ENCODE measurements at regions not wholly inside any gene's neighbourhood (a gene's known extent, or its start where the extent isn't known, plus 50 kb on each side); places are given as distances from the start of the nearest gene placed in this dataset.

- Mint-ChIP-seq H3K9me3 (peaks cover 0 to 4% (median 0%) of the 10 kb centered on the region in 11 donors), H3K27me3 (peaks cover 0 to 4% (median 0%) of the 10 kb centered on the region in 5 donors), H3K4me3 (no peak overlapping the region), H3K27ac (no peak overlapping the region), H3K36me3 (no peaks in the 10 kb centered on the region), H3K4me1 (no peaks in the 10 kb centered on the region)
- Histone ChIP-seq H3K4me3 (ENCODE audit: low read length) (no peak overlapping the region), H3K4me1 (ENCODE audit: control insufficient read depth in 2 of 2, insufficient read depth in 2 of 2, low read length in 2 of 2) (no peaks in the 10 kb centered on the region), H3K9me3 (ENCODE audit: control insufficient read depth in 2 of 3, low read length in 3 of 3) (no peaks in the 10 kb centered on the region), H3K36me3 (ENCODE audit: control insufficient read depth in 2 of 3, insufficient read depth in 3 of 3, low read length in 3 of 3) (no peaks in the 10 kb centered on the region), H3K27ac (ENCODE audit: low read depth, low read length) (no peak overlapping the region), H3K27me3 (ENCODE audit: control insufficient read depth in 2 of 2, insufficient read depth in 2 of 2, low read length in 2 of 2) (no peaks in the 10 kb centered on the region)
- ATAC-seq, result no peak
- ChIA-PET CTCF (no interaction called here), POLR2A (no interaction called here)
- no peak for DNase-seq
- intact Hi-C loops (cut with micrococcal nuclease), result no loop called here
Measured at GRCh38 chr3:110101361-110101760, 764.0 kb upstream of the DPPA4 start.

GRCh38 chr3:110106805-110107204 lies 769.5 kb upstream of the DPPA4 start:
- no peak overlapping the region for H3K4me3 Mint-ChIP-seq
- no peaks in the 10 kb centered on the region for H3K9me3 Mint-ChIP-seq
- CTCF ChIA-PET, result no interaction called here
- H3K27ac ChIP-seq (ENCODE audit: low read depth, low read length), result no peak overlapping the region
- POLR2A ChIA-PET, result no interaction called here
- no peak overlapping the region for H3K27ac Mint-ChIP-seq
- intact Hi-C loops (cut with micrococcal nuclease), result no loop called here
- no peaks in the 10 kb centered on the region for H3K4me1 ChIP-seq (ENCODE audit: control insufficient read depth in 2 of 2, insufficient read depth in 2 of 2, low read length in 2 of 2)
- DNase-seq, result no peak
- no peaks in the 10 kb centered on the region for H3K36me3 ChIP-seq (ENCODE audit: control insufficient read depth in 2 of 3, insufficient read depth in 3 of 3, low read length in 3 of 3)
- ATAC-seq, result no peak
- H3K9me3 ChIP-seq (ENCODE audit: control insufficient read depth in 2 of 3, low read length in 3 of 3), result no peaks in the 10 kb centered on the region
- H3K36me3 Mint-ChIP-seq, result no peaks in the 10 kb centered on the region
- H3K4me3 ChIP-seq (ENCODE audit: low read length), result no peak overlapping the region
- no peaks in the 10 kb centered on the region for H3K4me1 Mint-ChIP-seq
- peaks cover 0 to 4% (median 0%) of the 10 kb centered on the region in 5 donors for H3K27me3 Mint-ChIP-seq
- no peaks in the 10 kb centered on the region for H3K27me3 ChIP-seq (ENCODE audit: control insufficient read depth in 2 of 2, insufficient read depth in 2 of 2, low read length in 2 of 2)

- H3K27me3 Mint-ChIP-seq, result peaks cover 0 to 3% (median 0%) of the 10 kb centered on the region in 5 donors
- H3K4me3 ChIP-seq (ENCODE audit: low read length), result no peak overlapping the region
- no peaks in the 10 kb centered on the region for H3K36me3 Mint-ChIP-seq
- ChIA-PET CTCF (no interaction called here), POLR2A (no interaction called here)
- H3K4me1 Mint-ChIP-seq, result no peaks in the 10 kb centered on the region
- no peaks in the 10 kb centered on the region for H3K4me1 ChIP-seq (ENCODE audit: control insufficient read depth in 2 of 2, insufficient read depth in 2 of 2, low read length in 2 of 2)
- intact Hi-C loops (cut with micrococcal nuclease), result no loop called here
- H3K27me3 ChIP-seq (ENCODE audit: control insufficient read depth in 2 of 2, insufficient read depth in 2 of 2, low read length in 2 of 2), result no peaks in the 10 kb centered on the region
- no peaks in the 10 kb centered on the region for H3K36me3 ChIP-seq (ENCODE audit: control insufficient read depth in 2 of 3, insufficient read depth in 3 of 3, low read length in 3 of 3)
- H3K27ac ChIP-seq (ENCODE audit: low read depth, low read length), result no peak overlapping the region
- H3K9me3 ChIP-seq (ENCODE audit: control insufficient read depth in 2 of 3, low read length in 3 of 3), result no peaks in the 10 kb centered on the region
- DNase-seq (no peak), ATAC-seq (no peak)
- H3K27ac Mint-ChIP-seq, result no peak overlapping the region
- H3K9me3 Mint-ChIP-seq, result peaks cover 0 to 7% (median 4%) of the 10 kb centered on the region in 11 donors
- H3K4me3 Mint-ChIP-seq, result no peak overlapping the region
Measured at GRCh38 chr3:110123946-110124345, 786.6 kb upstream of the DPPA4 start.

DNA sequence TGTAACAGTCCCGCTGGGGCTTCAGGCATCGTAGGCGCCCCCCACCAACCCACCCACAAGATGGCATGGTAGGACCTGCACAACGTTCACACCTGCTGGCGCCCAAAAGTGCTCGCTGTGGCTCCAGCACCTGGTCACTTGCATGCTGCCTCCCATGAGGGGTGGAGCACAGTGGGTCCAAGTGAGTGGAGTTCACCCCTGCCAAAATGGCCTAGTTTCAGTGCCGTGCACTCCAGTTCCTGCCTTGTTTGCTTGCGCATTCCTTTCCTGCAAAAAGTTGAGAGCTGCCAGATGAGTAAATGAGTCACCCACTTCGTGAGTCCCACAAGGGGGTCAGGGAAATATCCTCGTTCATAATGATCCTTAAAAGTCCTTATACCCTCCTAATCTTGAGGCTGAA lies 788.7 kb upstream of the DPPA4 start:
- no peak for ATAC-seq
- ChIA-PET CTCF (no interaction called here), POLR2A (no interaction called here)
- H3K36me3 Mint-ChIP-seq, result no peaks in the 10 kb centered on the region
- H3K9me3 ChIP-seq (ENCODE audit: control insufficient read depth in 2 of 3, low read length in 3 of 3), result no peaks in the 10 kb centered on the region
- no peak overlapping the region for H3K27ac Mint-ChIP-seq
- DNase-seq, result no peak
- H3K9me3 Mint-ChIP-seq, result peaks cover 0 to 5% (median 2%) of the 10 kb centered on the region in 11 donors
- peaks cover 0 to 4% (median 2%) of the 10 kb centered on the region in 5 donors for H3K27me3 Mint-ChIP-seq
- intact Hi-C loops (cut with micrococcal nuclease), result no loop called here
- H3K4me3 ChIP-seq (ENCODE audit: low read length), result no peak overlapping the region
- H3K27ac ChIP-seq (ENCODE audit: low read depth, low read length), result no peak overlapping the region
- H3K4me1 Mint-ChIP-seq, result no peaks in the 10 kb centered on the region
- no peak overlapping the region for H3K4me3 Mint-ChIP-seq
- no peaks in the 10 kb centered on the region for H3K36me3 ChIP-seq (ENCODE audit: control insufficient read depth in 2 of 3, insufficient read depth in 3 of 3, low read length in 3 of 3)
- H3K27me3 ChIP-seq (ENCODE audit: control insufficient read depth in 2 of 2, insufficient read depth in 2 of 2, low read length in 2 of 2), result no peaks in the 10 kb centered on the region
- no peaks in the 10 kb centered on the region for H3K4me1 ChIP-seq (ENCODE audit: control insufficient read depth in 2 of 2, insufficient read depth in 2 of 2, low read length in 2 of 2)

DNA sequence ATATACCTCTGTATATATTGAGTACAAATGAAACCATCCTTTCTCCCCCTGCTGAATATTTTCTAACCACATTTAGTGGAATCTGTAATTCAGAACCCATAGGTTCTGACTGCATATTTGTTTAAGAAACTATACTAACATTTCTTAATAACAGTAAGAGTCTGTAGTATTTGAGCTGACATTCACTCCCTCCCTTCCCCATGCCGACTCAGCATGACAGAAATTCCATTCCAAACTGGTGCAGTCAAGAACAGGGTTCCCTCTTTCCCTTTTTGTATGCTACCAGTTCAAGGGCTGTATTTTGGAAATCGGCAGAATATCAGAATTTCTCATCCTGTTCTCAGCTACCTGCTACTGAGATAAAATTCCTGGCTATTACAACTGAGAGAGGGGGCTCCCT lies 796.6 kb upstream of the DPPA4 start:
- Mint-ChIP-seq H3K4me1 (peaks cover 0 to 2% (median 0%) of the 10 kb centered on the region in 7 donors), H3K27me3 (peaks cover 0 to 5% (median 3%) of the 10 kb centered on the region in 5 donors), H3K36me3 (peaks cover 0 to 4% (median 0%) of the 10 kb centered on the region in 5 donors), H3K9me3 (peaks cover 0 to 26% (median 9%) of the 10 kb centered on the region in 11 donors), H3K27ac (no peak overlapping the region), H3K4me3 (no peak overlapping the region)
- intact Hi-C loops (cut with micrococcal nuclease), result no loop called here
- DNase-seq (no peak), ATAC-seq (no peak)
- CTCF ChIA-PET, result no interaction called here
- Histone ChIP-seq H3K27me3 (ENCODE audit: control insufficient read depth in 2 of 2, insufficient read depth in 2 of 2, low read length in 2 of 2) (no peaks in the 10 kb centered on the region), H3K36me3 (ENCODE audit: control insufficient read depth in 2 of 3, insufficient read depth in 3 of 3, low read length in 3 of 3) (no peaks in the 10 kb centered on the region), H3K4me1 (ENCODE audit: control insufficient read depth in 2 of 2, insufficient read depth in 2 of 2, low read length in 2 of 2) (no peaks in the 10 kb centered on the region), H3K4me3 (ENCODE audit: low read length) (no peak overlapping the region), H3K9me3 (ENCODE audit: control insufficient read depth in 2 of 3, low read length in 3 of 3) (no peaks in the 10 kb centered on the region), H3K27ac (ENCODE audit: low read depth, low read length) (no peak overlapping the region)
- POLR2A ChIA-PET, result no interaction called here

DNA sequence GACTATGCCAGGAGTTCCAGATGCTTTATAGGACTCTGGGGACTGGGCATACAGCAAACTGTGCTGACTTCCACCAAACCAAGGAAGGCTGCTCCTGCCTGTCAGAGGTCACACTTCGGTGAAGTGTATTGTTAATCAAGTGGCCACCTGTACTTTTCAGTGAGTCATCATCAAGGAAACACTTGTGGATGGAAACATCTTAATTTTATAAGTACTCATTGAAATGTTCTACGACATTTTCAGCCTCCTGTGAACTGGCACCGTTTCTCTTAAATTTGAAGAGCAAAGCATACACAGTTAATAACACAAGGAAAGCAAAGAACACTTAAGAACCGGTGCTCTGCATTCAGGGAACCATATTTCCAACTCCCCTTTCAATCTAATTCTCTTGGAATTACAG lies 801.7 kb upstream of the DPPA4 start:
- peaks cover 0 to 4% (median 0%) of the 10 kb centered on the region in 5 donors for H3K36me3 Mint-ChIP-seq
- ATAC-seq (no peak), DNase-seq (no peak)
- peaks cover 0 to 26% (median 9%) of the 10 kb centered on the region in 11 donors for H3K9me3 Mint-ChIP-seq
- no peak overlapping the region for H3K27ac ChIP-seq (ENCODE audit: low read depth, low read length)
- POLR2A ChIA-PET, result no interaction called here
- no peaks in the 10 kb centered on the region for H3K27me3 ChIP-seq (ENCODE audit: control insufficient read depth in 2 of 2, insufficient read depth in 2 of 2, low read length in 2 of 2)
- H3K36me3 ChIP-seq (ENCODE audit: control insufficient read depth in 2 of 3, insufficient read depth in 3 of 3, low read length in 3 of 3), result no peaks in the 10 kb centered on the region
- no peak overlapping the region for H3K27ac Mint-ChIP-seq
- no peak overlapping the region for H3K4me3 ChIP-seq (ENCODE audit: low read length)
- H3K4me1 Mint-ChIP-seq, result peaks cover 0 to 2% (median 0%) of the 10 kb centered on the region in 7 donors
- H3K4me1 ChIP-seq (ENCODE audit: control insufficient read depth in 2 of 2, insufficient read depth in 2 of 2, low read length in 2 of 2), result no peaks in the 10 kb centered on the region
- intact Hi-C loops (cut with micrococcal nuclease), result no loop called here
- CTCF ChIA-PET, result no interaction called here
- no peak overlapping the region for H3K4me3 Mint-ChIP-seq
- peaks cover 0 to 3% (median 0%) of the 10 kb centered on the region in 5 donors for H3K27me3 Mint-ChIP-seq
- no peaks in the 10 kb centered on the region for H3K9me3 ChIP-seq (ENCODE audit: control insufficient read depth in 2 of 3, low read length in 3 of 3)

- no peaks in the 10 kb centered on the region for H3K4me1 ChIP-seq (ENCODE audit: control insufficient read depth in 2 of 2, insufficient read depth in 2 of 2, low read length in 2 of 2)
- intact Hi-C loops (cut with micrococcal nuclease), result no loop called here
- ChIA-PET CTCF (no interaction called here), POLR2A (no interaction called here)
- no peaks in the 10 kb centered on the region for H3K9me3 ChIP-seq (ENCODE audit: control insufficient read depth in 2 of 3, low read length in 3 of 3)
- Mint-ChIP-seq H3K9me3 (peaks cover 0 to 26% (median 8%) of the 10 kb centered on the region in 11 donors), H3K36me3 (no peaks in the 10 kb centered on the region), H3K27ac (no peak overlapping the region), H3K4me1 (no peaks in the 10 kb centered on the region), H3K4me3 (no peak overlapping the region), H3K27me3 (peaks cover 0 to 3% (median 0%) of the 10 kb centered on the region in 5 donors)
- no peaks in the 10 kb centered on the region for H3K27me3 ChIP-seq (ENCODE audit: control insufficient read depth in 2 of 2, insufficient read depth in 2 of 2, low read length in 2 of 2)
- no peaks in the 10 kb centered on the region for H3K36me3 ChIP-seq (ENCODE audit: control insufficient read depth in 2 of 3, insufficient read depth in 3 of 3, low read length in 3 of 3)
- H3K27ac ChIP-seq (ENCODE audit: low read depth, low read length), result no peak overlapping the region
- H3K4me3 ChIP-seq (ENCODE audit: low read length), result no peak overlapping the region
- ATAC-seq (no peak), DNase-seq (no peak)
Measured at GRCh38 chr3:110139821-110140220, 802.5 kb upstream of the DPPA4 start.

Measured in naive thymus-derived CD4-positive, alpha-beta T cell (primary cell).